GM12878 (cell line): ENCODE measurements at regions not wholly inside any gene's neighbourhood (a gene's known extent, or its start where the extent isn't known, plus 50 kb on each side); places are given as distances from the start of the nearest gene placed in this dataset.
A peak's percentile ranks its signal among the peaks of the same experiment; 100 is the strongest.

ENCODE experiments used
- ATAC-seq: fragments of 200-7000 bp; cut with Tn5 transposase; 3 replicates; pipeline ENCODE4 v1.9.1; 2020; ENCODE audit warnings: mild to moderate bottlenecking, moderate library complexity
- BruUV-seq: library from RNA; stranded (reverse); fragments of 400-500 nt; replicated peaks from 2 replicates; lab custom pipeline; 2021; lab: Mats Ljungman, UMichigan
- CTCF ChIA-PET: fragments of 300-600 bp; sonication (Branson Sonifier 250); formaldehyde crosslinking; extraction: SDS; loops from one replicate; lab custom pipeline; 2021; ENCODE audit warnings: inconsistent platforms; lab: Yijun Ruan, JAX
- POLR2A ChIA-PET: fragments of 350-600 bp; formaldehyde crosslinking; extraction: SDS; loops from one replicate; lab custom pipeline; 2021; ENCODE audit warnings: inconsistent platforms; lab: Charles Lee
- RAD21 ChIA-PET: fragments of 300-600 bp; sonication (Branson Sonifier 250); formaldehyde crosslinking; loops from one replicate; lab custom pipeline; 2023; ENCODE audit warnings: antibody characterized with exemption; ENCODE audit not compliant: unreplicated experiment; lab: Charles Lee
- SMC1A ChIA-PET: fragments of 300-600 bp; sonication (Branson Sonifier 250); formaldehyde crosslinking; loops from one replicate; lab custom pipeline; 2023; ENCODE audit not compliant: unreplicated experiment, uncharacterized antibody; lab: Charles Lee
- DNase-seq: peaks from one replicate; pipeline ENCODE4 v3.0.0-alpha.2; 2011; ENCODE audit warnings: low read depth, low spot score
- FAIRE-seq: peaks from 3 replicates; lab custom pipeline; 2011; peaks lifted over from hg19 to GRCh38; lab: Jason Lieb, UNC
- H2AFZ ChIP-seq: 2 replicates; pipeline ENCODE4 v1.6.0; 2011; ENCODE audit warnings: low read depth, low read length, control low read depth; ENCODE audit not compliant: control insufficient read depth
- H3K27ac ChIP-seq: 2 replicates; pipeline ENCODE4 v1.5.1; 2011; ENCODE audit warnings: control low read depth; ENCODE audit not compliant: control insufficient read depth, insufficient read depth
- H3K27me3 ChIP-seq, 2 experiments: replicated peaks in 1 of 2; 2 replicates each; pipeline versions ENCODE4 v1.6.0 to v1.6.1; 2011; ENCODE audit warnings: low read length in 1 of 2; ENCODE audit not compliant: control insufficient read depth in 2 of 2, insufficient read depth in 2 of 2
- H3K36me3 ChIP-seq, 2 experiments: 2 replicates each; pipeline ENCODE4 v1.5.1; 2011; ENCODE audit warnings: low read length in 1 of 2; ENCODE audit not compliant: control insufficient read depth in 2 of 2, insufficient read depth in 2 of 2
- H3K4me1 ChIP-seq: 2 replicates; pipeline ENCODE4 v1.6.1; 2011; ENCODE audit warnings: mild to moderate bottlenecking, low read length, moderate library complexity, mixed read lengths; ENCODE audit not compliant: control insufficient read depth, insufficient read depth
- H3K4me2 ChIP-seq: 2 replicates; pipeline ENCODE4 v1.6.0; 2011; ENCODE audit warnings: control low read depth; ENCODE audit not compliant: control insufficient read depth, insufficient read depth
- H3K4me3 ChIP-seq: fragments of 200-600 bp; sonication (generic); 2 replicates; pipeline ENCODE4 v1.5.1; 2016
- H3K79me2 ChIP-seq: 2 replicates; pipeline ENCODE4 v1.6.0; 2011; ENCODE audit warnings: low read length; ENCODE audit not compliant: control insufficient read depth, insufficient read depth
- H3K9ac ChIP-seq: 2 replicates; pipeline ENCODE4 v1.8.0; 2011; ENCODE audit warnings: low read length, control low read depth, mixed read lengths; ENCODE audit not compliant: control insufficient read depth, insufficient read depth
- H3K9me3 ChIP-seq: replicated peaks from 3 replicates; pipeline ENCODE4 v1.5.1; 2011; ENCODE audit warnings: mild to moderate bottlenecking, low read length; ENCODE audit not compliant: control insufficient read depth, insufficient read depth
- H4K20me1 ChIP-seq: 2 replicates; pipeline ENCODE4 v1.6.0; 2011; ENCODE audit not compliant: control insufficient read depth, insufficient read depth
- CBFB ChIP-seq: IDR thresholded peaks from 2 replicates; pipeline ENCODE4 v1.6.1; 2016; ENCODE audit warnings: antibody characterized with exemption, low read depth
- CHD2 ChIP-seq: IDR thresholded peaks from 2 replicates; pipeline ENCODE4 v1.6.1; 2011; ENCODE audit warnings: low read depth, low read length, improper control_type of control experiment, borderline replicate concordance
- EP300 ChIP-seq, 2 experiments: fragments of 150-350 bp in 1 of 2; IDR thresholded peaks; 2 replicates each; pipeline ENCODE4 v1.6.1; 2011 to 2012; ENCODE audit warnings: low read depth in 2 of 2, low read length in 2 of 2, borderline replicate concordance in 1 of 2, improper control_type of control experiment in 1 of 2, inconsistent platforms in 1 of 2; ENCODE audit not compliant: control insufficient read depth in 1 of 2
- GABPA ChIP-seq: IDR thresholded peaks from 2 replicates; pipeline ENCODE4 v1.6.1; 2014; ENCODE audit warnings: antibody characterized with exemption, low read depth, mild to moderate bottlenecking, inconsistent platforms
- IRF3 ChIP-seq: fragments of 450-650 bp; IDR thresholded peaks from 2 replicates; pipeline ENCODE4 v1.6.1; 2014; ENCODE audit warnings: mild to moderate bottlenecking
- MXI1 ChIP-seq: fragments of 150-350 bp; IDR thresholded peaks from 2 replicates; pipeline ENCODE4 v1.6.1; 2011; ENCODE audit warnings: low read depth, mild to moderate bottlenecking, inconsistent platforms, low read length, improper control_type of control experiment
- NRF1 ChIP-seq: conservative IDR thresholded peaks from 2 replicates; pipeline ENCODE4 v1.6.1; 2011; ENCODE audit warnings: mild to moderate bottlenecking, low read depth, low read length, improper control_type of control experiment
- RFX5 ChIP-seq: IDR thresholded peaks from 2 replicates; pipeline ENCODE4 v1.6.1; 2011; ENCODE audit warnings: low read depth, low read length, improper control_type of control experiment
- SMAD1 ChIP-seq: fragments of 450-650 bp; IDR thresholded peaks from 2 replicates; pipeline ENCODE4 v1.6.1; 2018; ENCODE audit warnings: mild to moderate bottlenecking, low read depth; ENCODE audit not compliant: partially characterized antibody
- ZSCAN29 ChIP-seq: fragments of 450-650 bp; IDR thresholded peaks from 2 replicates; pipeline ENCODE4 v1.6.1; 2017; ENCODE audit warnings: mild to moderate bottlenecking, moderate library complexity
- WGBS: methylation state at CpG from one replicate; pipeline ENCODE4 v1.1.6; 2016; ENCODE audit warnings: low lambda C conversion rate; ENCODE audit not compliant: insufficient replicate concordance, insufficient coverage; ENCODE audit errors: missing lambda C conversion rate; 5-methylcytosine and 5-hydroxymethylcytosine counted together
- in situ Hi-C: fragments of 300-500 bp; cut with MboI; formaldehyde crosslinking; loops from 9 replicates; pipeline ENCODE4 v1.14.3; 2018; ENCODE audit warnings: mixed read lengths
- intact Hi-C: fragments of 100-400 bp; cut with micrococcal nuclease; formaldehyde crosslinking; loops from one replicate; pipeline ENCODE4 v1.14.2; 2022; ENCODE audit not compliant: unreplicated experiment
- TF ChIP-seq, protein P1 (sequence below), 3 experiments: IDR thresholded peaks in 2 of 3; conservative IDR thresholded peaks in 1 of 3; 2 replicates each; pipeline ENCODE4 v1.5.1; 2011; ENCODE audit warnings: low read depth in 3 of 3, low read length in 3 of 3, mild to moderate bottlenecking in 3 of 3, control low read depth in 2 of 3, moderate library complexity in 2 of 3, inconsistent platforms in 1 of 3, mixed read lengths in 1 of 3; ENCODE audit not compliant: control insufficient read depth in 2 of 3, insufficient read depth in 1 of 3; ENCODE audit errors: extremely low read depth in 1 of 3
- TF ChIP-seq, protein P2 (sequence below): fragments of 450-650 bp; IDR thresholded peaks from 2 replicates; pipeline ENCODE4 v1.6.1; 2017; ENCODE audit warnings: antibody characterized with exemption, mild to moderate bottlenecking, moderate library complexity

DNA sequence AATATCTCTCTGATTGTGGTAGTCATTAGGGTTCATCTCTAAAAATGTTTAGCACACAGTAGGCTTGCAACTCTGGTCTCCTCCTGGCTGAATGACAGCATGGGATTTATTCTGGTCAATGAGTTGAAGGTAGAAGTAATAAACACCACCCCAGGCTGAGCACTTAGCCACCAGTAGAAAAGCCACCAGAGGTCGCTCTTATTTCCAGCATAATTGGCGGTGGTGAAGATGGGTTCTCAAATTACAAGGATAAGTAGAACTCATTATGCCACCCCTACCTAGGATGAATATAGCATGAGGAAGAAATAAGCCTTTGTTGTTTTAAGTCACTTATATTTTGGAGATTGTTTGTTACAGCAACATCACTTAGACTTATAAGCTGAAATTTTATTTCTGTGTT is 302.7 kb downstream of the GPM6A start:
- Histone ChIP-seq H3K9me3 (no peaks in the 10 kb centered on the region), H2AFZ (no peak overlapping the region), H3K27me3 (no peaks in the 10 kb centered on the region), H3K4me1 (no peaks in the 10 kb centered on the region), H3K4me3 (no peak overlapping the region), H3K9ac (no peak overlapping the region), H3K79me2 (no peaks in the 10 kb centered on the region), H3K4me2 (no peak overlapping the region), H3K27ac (no peak overlapping the region), H3K36me3 (no peaks in the 10 kb centered on the region), H4K20me1 (no peaks in the 10 kb centered on the region)
- ATAC-seq = peak; percentile 69
- ChIA-PET SMC1A (interaction anchor here (1.8 kb wide), 1 partner anchor 27 kb away, joined by 3 read pairs; no protein-coding TSS in a partner anchor), CTCF (interaction anchor here (0.9 to 4.1 kb wide), 7 partner anchors 12 to 832 kb away, joined by 3 to 18 read pairs (median 3); no protein-coding TSS in a partner anchor), POLR2A (no interaction called here), RAD21 (interaction anchor here (1.4 to 1.8 kb wide), 2 partner anchors 29 to 832 kb away, joined by 3 to 7 read pairs; no protein-coding TSS in a partner anchor)
- no TSS peak for BruUV-seq
- DNase-seq = no peak
- intact Hi-C loops = no loop called here
- in situ Hi-C loops = no loop called here
- 71% methylated on average over 2 of the region's 2 CpGs for WGBS
- FAIRE-seq = no peak
- TF ChIP-seq, protein P1, sequence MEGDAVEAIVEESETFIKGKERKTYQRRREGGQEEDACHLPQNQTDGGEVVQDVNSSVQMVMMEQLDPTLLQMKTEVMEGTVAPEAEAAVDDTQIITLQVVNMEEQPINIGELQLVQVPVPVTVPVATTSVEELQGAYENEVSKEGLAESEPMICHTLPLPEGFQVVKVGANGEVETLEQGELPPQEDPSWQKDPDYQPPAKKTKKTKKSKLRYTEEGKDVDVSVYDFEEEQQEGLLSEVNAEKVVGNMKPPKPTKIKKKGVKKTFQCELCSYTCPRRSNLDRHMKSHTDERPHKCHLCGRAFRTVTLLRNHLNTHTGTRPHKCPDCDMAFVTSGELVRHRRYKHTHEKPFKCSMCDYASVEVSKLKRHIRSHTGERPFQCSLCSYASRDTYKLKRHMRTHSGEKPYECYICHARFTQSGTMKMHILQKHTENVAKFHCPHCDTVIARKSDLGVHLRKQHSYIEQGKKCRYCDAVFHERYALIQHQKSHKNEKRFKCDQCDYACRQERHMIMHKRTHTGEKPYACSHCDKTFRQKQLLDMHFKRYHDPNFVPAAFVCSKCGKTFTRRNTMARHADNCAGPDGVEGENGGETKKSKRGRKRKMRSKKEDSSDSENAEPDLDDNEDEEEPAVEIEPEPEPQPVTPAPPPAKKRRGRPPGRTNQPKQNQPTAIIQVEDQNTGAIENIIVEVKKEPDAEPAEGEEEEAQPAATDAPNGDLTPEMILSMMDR (IDR thresholded peaks at IDR 0.05 in 2 of 3, conservative IDR thresholded peaks at IDR 0.05 in 1 of 3; ENCODE audit: control insufficient read depth in 2 of 3, extremely low read depth in 1 of 3, insufficient read depth in 1 of 3, low read depth in 3 of 3, low read length in 3 of 3) = peak; percentile 4 to 25 (median 15); a peak in 1 of 6 replicates
- no peak for TF ChIP-seq GABPA

DNA sequence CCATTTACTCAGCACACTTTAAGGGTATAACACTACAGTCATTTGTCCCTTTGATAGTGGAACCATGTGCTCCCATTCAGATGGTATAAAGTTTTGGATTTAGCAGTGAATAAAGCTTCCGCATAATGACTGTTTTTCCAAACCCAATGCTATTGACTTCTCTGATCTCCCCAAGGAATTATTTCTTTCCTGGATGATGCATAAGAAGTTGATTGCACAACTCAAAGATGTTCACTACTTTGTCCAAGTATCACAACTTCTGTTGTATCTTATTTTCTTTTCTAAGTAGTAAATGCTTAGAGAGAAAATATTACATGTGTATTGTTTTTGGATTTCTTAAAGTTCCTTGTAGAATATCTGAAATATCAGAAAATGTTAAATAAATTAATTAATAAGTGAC is 300.2 kb downstream of the GPM6A start:
- SMC1A ChIA-PET = no interaction called here
- RAD21 ChIA-PET = no interaction called here
- no peak overlapping the region for H2AFZ ChIP-seq
- CTCF ChIA-PET = no interaction called here
- in situ Hi-C loops = no loop called here
- intact Hi-C loops = no loop called here
- 61% methylated on average over 1 of the region's 1 CpG for WGBS
- H3K79me2 ChIP-seq = no peaks in the 10 kb centered on the region
- H3K36me3 ChIP-seq = no peaks in the 10 kb centered on the region
- no peak overlapping the region for H3K4me2 ChIP-seq
- no peaks in the 10 kb centered on the region for H3K27me3 ChIP-seq
- FAIRE-seq (no peak), ATAC-seq (no peak), DNase-seq (no peak)
- H3K4me1 ChIP-seq = no peaks in the 10 kb centered on the region
- H4K20me1 ChIP-seq = no peaks in the 10 kb centered on the region
- BruUV-seq = no TSS peak
- no peak overlapping the region for H3K9ac ChIP-seq
- POLR2A ChIA-PET = no interaction called here
- H3K27ac ChIP-seq = no peak overlapping the region
- H3K4me3 ChIP-seq = no peak overlapping the region
- no peaks in the 10 kb centered on the region for H3K9me3 ChIP-seq
- TF ChIP-seq CBFB = no peak
- no peak for TF ChIP-seq IRF3
- no peak for TF ChIP-seq SMAD1
- TF ChIP-seq CHD2 = no peak
- TF ChIP-seq, protein P2, sequence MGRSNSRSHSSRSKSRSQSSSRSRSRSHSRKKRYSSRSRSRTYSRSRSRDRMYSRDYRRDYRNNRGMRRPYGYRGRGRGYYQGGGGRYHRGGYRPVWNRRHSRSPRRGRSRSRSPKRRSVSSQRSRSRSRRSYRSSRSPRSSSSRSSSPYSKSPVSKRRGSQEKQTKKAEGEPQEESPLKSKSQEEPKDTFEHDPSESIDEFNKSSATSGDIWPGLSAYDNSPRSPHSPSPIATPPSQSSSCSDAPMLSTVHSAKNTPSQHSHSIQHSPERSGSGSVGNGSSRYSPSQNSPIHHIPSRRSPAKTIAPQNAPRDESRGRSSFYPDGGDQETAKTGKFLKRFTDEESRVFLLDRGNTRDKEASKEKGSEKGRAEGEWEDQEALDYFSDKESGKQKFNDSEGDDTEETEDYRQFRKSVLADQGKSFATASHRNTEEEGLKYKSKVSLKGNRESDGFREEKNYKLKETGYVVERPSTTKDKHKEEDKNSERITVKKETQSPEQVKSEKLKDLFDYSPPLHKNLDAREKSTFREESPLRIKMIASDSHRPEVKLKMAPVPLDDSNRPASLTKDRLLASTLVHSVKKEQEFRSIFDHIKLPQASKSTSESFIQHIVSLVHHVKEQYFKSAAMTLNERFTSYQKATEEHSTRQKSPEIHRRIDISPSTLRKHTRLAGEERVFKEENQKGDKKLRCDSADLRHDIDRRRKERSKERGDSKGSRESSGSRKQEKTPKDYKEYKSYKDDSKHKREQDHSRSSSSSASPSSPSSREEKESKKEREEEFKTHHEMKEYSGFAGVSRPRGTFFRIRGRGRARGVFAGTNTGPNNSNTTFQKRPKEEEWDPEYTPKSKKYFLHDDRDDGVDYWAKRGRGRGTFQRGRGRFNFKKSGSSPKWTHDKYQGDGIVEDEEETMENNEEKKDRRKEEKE = no peak
- no peak for TF ChIP-seq MXI1
- no peak for TF ChIP-seq RFX5
- TF ChIP-seq NRF1 = no peak
- TF ChIP-seq EP300 (IDR thresholded peaks at IDR 0.05; ENCODE audit: borderline replicate concordance in 1 of 2, control insufficient read depth in 1 of 2, low read depth in 2 of 2, low read length in 2 of 2) = no peak
- TF ChIP-seq ZSCAN29 = no peak
